NCI-H2107 (cell line): ENCODE measurements at regions not wholly inside any gene's neighbourhood (a gene's known extent, or its start where the extent isn't known, plus 50 kb on each side); places are given as distances from the start of the nearest gene placed in this dataset.
A peak's percentile ranks its signal among the peaks of the same experiment; 100 is the strongest.

Source experiments
- DNase-seq: peaks from one replicate; lab custom pipeline; 2025; lab: John Stamatoyannopoulos, UW

DNA sequence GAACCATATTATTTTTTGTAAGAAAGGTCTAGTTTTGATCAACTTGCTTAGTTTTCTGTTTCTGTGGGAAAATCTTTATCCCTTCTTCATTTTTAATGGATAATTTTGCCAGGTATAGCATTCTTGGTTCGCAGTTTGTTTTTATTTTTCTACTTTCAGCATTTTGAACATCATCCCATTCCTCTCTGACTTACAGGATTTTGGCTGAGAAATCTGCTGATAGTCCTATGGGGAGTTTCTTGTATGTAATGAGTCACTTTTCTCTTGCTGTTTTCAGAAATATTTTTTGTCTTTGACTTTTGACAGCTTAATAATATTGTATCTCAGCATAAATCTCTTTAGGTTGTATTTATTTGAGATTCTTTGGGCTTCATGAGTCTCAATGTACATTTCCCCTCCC lies 389.1 kb downstream of the PBX1 start:
- DNase-seq: no peak

DNA sequence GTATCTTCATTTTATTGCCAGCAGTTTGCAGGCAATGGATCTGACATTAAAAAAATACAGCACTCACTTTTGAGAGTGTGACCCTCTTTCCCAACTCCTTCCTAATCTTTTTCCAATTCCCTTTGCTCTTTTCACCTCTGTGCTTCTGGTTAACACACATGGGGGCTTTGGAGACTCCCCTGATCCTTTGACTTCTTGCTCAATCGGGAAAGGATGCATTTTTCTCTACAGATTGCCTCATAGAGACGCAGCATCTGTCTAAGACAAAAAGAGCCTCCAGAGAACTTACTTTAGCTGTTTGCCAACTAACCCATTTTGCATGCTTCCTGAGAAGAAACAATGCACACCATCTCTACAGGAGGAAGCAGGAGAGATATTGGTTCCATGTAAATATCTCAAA lies 378.3 kb downstream of the PBX1 start:
- DNase-seq: no peak

DNA sequence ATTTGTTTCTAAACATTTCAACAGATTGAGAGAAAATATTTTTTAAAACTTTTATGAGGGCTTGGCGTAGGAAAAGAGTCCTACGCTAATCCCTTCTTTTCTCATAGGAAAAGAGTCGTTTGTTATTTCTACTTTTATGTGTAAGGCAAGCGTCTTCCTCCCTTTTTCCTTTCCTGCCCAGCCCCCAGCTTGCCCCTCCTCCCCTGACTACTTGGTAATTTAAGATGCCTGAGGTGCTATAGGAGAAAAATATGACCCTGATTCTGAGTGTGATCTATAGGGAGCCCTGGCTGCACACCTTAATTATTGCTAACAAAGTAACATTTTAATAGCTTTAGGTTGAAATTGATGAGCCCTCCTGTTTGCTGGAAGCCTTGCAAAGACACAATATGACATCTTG lies 373.6 kb downstream of the PBX1 start:
- DNase-seq: no peak

DNA sequence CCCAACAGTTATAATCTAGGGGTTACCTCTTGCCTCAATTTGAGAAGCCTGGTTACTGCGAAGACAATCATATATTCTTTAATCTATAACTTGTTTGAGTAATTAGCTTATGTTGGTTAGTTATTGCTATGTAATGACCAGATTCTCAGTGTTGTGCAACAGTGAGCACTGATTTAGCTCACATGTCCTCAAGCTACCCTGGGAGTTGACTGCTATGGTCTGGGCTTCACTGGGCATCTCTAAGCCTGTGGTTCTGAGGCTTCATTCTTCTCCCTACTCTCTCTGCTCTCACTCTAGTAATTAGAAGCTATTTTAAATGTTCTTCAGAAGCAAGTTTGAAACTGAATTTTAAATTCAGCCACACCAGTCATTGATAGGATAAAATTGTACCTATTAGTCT lies 371.8 kb downstream of the PBX1 start:
- no peak for DNase-seq

DNA sequence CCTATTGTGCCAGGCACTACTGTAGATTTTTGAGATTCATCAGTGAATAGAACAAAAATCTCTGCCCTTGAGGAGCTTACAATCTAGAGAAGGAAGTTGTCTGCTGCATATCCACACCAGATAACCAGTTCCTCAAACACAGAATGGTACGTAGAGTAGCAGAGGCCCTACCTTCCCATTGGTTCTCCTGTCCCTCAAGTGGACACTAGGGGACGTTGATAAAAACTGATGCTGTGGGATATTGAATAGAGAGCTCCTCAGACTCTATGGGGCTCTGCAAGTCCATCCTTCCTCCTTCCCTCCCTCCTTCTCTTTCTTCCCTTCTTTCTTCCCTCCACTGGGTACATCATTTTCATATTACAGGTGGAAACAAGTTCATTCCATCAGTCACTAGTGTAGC lies 371.3 kb downstream of the PBX1 start:
- no peak for DNase-seq

DNA sequence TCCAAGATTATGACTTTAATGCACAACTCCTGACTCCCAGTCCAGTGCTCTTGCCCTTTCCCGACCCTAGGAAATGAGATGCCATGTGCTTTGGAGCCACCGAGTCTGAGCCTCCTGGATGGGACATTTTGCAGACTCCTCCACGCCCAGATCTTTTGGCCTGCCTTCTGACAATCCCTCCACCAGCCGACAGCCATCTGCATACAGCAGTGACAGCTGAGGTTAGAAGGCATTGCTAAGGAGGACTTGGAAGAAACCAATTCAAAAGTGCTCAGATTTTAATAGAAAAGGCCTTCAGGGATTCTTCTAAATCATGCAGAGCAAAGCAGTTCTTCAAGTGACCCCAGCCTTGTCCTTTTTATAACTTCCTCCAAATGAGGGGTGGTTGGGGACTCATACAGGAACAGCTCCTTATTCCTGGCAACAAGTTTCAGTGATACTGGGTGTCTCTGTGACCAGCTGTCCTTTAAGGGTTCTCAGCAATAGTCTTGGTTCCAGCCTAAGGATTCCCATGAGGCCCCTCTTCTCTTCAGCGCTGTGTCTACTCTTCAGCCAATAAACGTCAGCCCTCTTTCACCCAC lies 369.3 kb downstream of the PBX1 start:
- no peak for DNase-seq

DNA sequence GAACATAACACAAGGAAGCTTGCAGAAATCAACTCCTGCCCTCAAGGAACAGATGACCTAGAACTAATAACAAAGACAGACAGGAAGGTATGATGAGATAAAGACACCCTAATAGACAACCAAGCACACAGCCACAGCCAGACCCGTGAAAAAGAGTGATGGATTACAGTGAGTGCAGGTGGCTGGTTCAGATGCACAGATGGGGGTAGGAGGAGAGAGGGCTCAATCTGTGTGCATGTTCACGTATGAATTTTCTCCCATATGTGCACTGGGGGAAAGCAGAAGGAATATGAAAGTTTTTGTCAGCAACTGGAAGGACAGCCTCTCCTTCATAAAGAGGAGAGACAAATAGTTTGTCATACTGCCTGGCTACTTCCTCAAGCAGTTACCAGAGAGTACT lies 367.1 kb downstream of the PBX1 start:
- DNase-seq: no peak

DNA sequence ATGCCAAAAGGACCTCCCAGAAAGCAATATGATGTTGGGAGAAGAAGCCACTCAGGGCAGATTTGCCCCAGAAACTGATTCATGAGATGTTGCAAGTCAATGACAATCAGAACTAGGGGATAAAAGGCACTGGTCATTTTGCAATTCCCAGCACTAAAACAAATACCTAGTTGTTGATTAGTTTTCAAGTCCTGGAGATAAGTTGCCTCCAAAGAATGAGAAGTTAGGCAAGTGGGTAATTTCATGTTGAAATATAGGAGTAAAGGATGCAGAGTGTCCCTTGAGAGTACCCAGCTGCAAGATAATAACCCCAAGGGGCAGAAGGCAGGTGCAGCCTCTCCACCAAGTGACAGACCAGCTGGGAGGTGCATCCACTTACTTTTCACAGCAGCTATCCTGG lies 363.6 kb downstream of the PBX1 start:
- DNase-seq: peak; percentile 59

DNA sequence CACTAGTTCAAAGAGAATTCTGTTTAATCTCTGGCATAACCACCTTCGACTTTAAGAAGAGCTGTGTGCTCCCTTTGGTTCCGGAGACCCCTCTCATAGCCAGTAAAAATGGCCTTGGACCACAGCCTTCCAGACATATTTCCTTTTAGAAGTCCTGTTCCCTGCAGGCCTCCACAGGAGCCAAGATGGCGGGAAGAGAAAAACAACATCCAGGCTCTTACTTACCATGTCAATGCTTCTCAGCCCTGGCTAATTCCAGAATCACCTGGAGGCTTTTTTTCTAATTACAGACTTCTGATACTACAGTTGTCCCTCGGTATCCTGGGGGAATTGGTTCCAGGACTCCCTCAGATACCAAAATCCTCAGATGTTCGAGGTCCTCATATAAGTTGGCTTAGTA lies 362.5 kb downstream of the PBX1 start:
- DNase-seq: no peak

DNA sequence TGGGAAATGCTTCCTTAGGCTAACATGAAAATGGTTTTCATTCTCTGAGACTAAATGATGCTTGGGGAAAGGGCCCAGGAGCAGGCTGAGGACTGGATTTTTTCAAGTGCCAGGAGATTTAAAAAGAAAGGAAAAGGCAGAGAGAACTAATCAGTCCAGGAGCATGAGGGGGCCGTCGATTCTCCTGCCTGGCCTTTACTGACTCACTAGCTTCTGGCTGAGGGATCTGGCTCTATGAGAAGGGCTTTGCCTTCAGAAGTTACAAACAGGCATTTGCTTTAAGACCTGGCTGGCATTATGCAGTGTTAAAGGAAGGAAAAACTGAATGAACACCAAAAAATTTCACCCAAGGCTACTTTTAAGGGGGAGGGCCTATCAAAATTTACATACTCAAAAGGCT lies 359.2 kb downstream of the PBX1 start:
- no peak for DNase-seq

DNA sequence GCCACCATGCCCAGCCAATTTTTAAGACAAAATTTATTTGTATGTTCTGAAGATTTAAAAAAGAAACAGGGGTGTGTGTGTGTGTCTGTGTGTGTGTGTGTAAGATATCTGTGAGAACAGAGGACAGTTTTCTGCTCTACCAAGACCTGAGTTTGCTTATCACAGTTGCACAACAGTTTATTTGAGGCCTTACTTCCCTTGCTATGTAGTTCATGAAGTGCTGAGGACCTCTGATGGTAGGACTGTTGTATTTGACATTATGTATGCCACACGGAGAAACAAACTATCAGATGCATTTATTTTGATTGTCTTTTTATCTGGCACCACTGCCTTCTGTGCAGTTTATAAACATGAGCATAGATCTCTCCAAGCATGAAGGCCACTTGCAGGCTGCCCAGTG lies 355.2 kb downstream of the PBX1 start:
- DNase-seq: no peak

DNA sequence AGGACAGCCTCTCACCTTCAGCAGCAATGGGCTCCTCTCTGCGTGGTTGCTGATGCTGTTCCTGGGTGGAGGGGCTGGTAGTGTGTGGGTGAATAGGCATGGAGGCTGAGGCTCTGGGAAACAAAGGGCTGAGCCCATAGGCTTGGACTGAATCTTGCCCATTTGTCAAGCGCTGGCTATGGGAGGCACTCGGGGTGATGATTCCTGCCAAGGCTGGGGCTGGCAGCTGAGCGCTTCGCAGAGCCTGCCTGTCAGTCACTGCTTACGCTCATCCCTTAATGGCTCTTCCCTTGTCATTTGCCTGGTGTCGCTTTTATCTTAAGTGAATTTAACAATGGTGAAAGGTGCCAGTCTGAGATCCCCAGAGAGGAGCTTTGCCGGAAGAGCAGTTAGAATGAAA lies 353.3 kb downstream of the PBX1 start:
- DNase-seq: peak; percentile 31

DNA sequence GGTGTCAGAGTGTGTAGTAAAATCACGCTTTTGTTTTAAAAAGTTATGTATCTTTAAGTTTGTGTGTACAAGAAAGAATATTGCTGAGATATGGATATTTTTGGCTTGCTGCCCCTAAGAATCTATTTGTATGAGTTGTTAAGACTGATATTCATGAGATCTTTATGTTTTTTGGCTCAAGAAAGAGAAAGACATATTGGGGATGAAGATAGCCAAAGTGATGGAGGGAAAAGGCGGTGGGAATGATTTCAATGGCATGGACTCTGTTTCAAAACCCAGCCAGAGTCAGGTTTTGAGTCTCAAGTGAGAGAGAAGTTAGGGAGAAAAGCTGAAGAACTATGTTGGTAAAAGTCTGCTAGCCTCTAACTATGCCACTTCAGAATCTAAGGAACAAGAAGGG lies 351.7 kb downstream of the PBX1 start:
- no peak for DNase-seq

DNA sequence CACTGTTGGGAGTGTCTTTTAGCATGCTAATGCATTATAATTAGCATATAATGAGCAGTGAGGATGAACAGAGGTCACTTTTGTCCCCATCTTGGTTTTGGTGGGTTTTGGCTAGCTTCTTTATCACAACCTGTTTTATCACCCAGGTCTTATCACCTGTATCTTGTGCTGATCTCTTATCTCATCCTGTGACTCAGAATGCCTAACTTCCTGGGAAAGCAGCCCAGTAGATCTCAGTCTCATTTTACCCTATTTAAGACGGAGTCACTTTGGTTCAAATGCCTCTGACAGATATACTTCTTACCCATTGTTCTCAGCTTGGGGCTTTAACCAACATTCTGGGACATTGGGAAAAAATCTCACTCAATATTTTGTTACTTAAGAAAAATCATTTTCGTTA lies 348.7 kb downstream of the PBX1 start:
- no peak for DNase-seq

DNA sequence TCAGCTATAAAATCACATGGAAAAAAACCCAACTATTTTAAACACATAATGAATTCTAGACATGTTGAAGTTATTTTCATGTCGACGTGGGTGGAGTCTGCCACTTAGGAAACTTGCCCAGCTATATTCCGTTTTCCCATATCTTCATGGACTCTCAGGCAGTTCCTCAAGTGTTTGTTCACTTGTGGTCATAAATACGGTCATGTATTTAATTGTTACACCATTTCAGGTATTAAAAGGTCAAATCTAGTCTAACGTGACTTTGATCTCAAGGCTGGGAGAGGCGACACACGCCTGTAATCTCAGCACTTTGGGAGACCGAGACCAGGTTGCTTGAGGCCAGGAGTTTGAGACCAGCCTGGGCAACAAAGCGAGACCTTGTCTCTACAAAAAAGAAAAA lies 346.9 kb downstream of the PBX1 start:
- no peak for DNase-seq

DNA sequence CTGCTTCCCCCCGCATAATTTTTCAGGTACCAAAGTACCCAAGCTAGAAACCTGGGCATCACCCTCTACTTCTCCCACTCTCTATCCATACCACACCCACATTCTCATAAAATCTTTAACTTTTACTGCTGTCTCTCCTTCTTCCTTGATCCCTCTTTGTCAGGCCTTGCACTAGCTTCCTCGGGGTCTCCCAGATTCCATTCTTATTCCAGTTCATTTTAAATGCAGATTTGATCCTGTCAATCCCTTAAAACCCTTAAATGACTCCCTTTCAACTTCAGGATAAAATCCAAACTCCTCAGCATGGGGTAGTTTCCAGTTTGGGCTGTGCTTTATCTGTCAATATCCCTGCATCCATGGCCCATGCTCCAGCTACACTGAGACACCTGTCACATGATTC lies 343.5 kb downstream of the PBX1 start:
- DNase-seq: no peak
